ENCODE measurements at regions not wholly inside any gene's neighbourhood (a gene's known extent, or its start where the extent isn't known, plus 50 kb on each side); places are given as distances from the start of the nearest gene placed in this dataset.

DNA sequence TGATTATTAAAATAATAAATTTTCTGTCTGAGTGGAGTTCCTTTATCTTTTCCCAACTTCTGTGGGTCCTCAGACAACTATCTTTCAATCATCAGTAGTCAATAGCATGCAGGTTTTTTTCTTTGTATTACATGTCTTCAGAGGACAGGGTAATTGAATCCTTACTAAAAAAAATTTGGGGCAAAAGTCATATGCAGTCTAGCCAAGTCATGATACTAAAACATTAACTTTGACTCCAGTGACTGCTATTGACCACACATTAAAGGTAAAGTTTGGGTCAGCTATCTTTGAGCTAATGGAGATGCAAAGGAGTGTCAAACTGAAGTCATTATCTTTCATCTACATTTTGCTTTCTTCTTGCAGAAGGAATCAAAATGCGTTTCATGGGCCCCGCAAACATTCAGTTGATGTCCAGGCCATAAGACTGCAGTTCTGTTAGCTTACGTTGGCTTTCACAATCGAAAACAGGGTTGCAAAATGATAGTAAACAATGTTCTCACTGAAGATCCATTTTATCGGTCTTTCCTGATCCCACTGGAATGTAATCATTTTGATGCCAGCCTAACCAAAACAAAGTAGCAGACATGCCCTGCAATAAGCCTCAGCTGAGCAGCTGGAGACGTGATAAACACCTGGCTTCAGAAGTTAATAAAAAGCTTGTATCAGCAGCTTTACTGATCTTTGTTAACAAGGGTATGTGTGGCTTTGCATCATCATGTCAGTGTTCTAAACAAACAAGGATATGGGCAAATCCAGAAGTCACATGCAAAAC is 186.1 kb upstream of the PRLR start (continued):
- TF ChIP-seq ATF1 (CRISPR knock-in tag; IDR thresholded peaks at IDR 0.05) (no peak), HHEX (CRISPR knock-in tag; IDR thresholded peaks at IDR 0.05) (no peak), NR2C2 (CRISPR knock-in tag; IDR thresholded peaks at IDR 0.05; ENCODE audit: borderline replicate concordance) (peak; percentile 29; the same call in 1 of the 2 replicates), ZMYM3 (CRISPR knock-in tag; IDR thresholded peaks at IDR 0.05) (no peak), TEAD3 (CRISPR knock-in tag; optimal IDR thresholded peaks at IDR 0.05; ENCODE audit: borderline replicate concordance) (peak; percentile 10), ZBTB7A (CRISPR knock-in tag; IDR thresholded peaks at IDR 0.05) (no peak), ZNF746 (CRISPR knock-in tag; IDR thresholded peaks at IDR 0.05) (no peak), ELF4 (CRISPR knock-in tag; IDR thresholded peaks at IDR 0.05; ENCODE audit: borderline replicate concordance) (no peak), STAT5B (CRISPR knock-in tag; IDR thresholded peaks at IDR 0.05) (no peak), ZNF775 (CRISPR knock-in tag; IDR thresholded peaks at IDR 0.05; ENCODE audit: borderline replicate concordance) (no peak), NCOA1 (CRISPR knock-in tag; IDR thresholded peaks at IDR 0.05) (no peak), ZNF879 (CRISPR knock-in tag; IDR thresholded peaks at IDR 0.05) (no peak), ATF7 (IDR thresholded peaks at IDR 0.05) (no peak), ATF7 (CRISPR knock-in tag; IDR thresholded peaks at IDR 0.05) (no peak), ZNF354B (CRISPR knock-in tag; IDR thresholded peaks at IDR 0.05) (no peak), MAFK (conservative IDR thresholded peaks at IDR 0.05 in 1 of 2, IDR thresholded peaks at IDR 0.05 in 1 of 2; ENCODE audit: low read length in 2 of 2) (peak; percentile 42 to 55; a peak in 2 of 4 replicates), MXD4 (CRISPR knock-in tag; IDR thresholded peaks at IDR 0.05) (no peak), ZNF557 (CRISPR knock-in tag; IDR thresholded peaks at IDR 0.05) (no peak)
- TF ChIP-seq, protein P1, sequence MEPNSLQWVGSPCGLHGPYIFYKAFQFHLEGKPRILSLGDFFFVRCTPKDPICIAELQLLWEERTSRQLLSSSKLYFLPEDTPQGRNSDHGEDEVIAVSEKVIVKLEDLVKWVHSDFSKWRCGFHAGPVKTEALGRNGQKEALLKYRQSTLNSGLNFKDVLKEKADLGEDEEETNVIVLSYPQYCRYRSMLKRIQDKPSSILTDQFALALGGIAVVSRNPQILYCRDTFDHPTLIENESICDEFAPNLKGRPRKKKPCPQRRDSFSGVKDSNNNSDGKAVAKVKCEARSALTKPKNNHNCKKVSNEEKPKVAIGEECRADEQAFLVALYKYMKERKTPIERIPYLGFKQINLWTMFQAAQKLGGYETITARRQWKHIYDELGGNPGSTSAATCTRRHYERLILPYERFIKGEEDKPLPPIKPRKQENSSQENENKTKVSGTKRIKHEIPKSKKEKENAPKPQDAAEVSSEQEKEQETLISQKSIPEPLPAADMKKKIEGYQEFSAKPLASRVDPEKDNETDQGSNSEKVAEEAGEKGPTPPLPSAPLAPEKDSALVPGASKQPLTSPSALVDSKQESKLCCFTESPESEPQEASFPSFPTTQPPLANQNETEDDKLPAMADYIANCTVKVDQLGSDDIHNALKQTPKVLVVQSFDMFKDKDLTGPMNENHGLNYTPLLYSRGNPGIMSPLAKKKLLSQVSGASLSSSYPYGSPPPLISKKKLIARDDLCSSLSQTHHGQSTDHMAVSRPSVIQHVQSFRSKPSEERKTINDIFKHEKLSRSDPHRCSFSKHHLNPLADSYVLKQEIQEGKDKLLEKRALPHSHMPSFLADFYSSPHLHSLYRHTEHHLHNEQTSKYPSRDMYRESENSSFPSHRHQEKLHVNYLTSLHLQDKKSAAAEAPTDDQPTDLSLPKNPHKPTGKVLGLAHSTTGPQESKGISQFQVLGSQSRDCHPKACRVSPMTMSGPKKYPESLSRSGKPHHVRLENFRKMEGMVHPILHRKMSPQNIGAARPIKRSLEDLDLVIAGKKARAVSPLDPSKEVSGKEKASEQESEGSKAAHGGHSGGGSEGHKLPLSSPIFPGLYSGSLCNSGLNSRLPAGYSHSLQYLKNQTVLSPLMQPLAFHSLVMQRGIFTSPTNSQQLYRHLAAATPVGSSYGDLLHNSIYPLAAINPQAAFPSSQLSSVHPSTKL (CRISPR knock-in tag; IDR thresholded peaks at IDR 0.05), result peak; percentile 53; the same call in 1 of the 2 replicates
- TF ChIP-seq, protein P2, sequence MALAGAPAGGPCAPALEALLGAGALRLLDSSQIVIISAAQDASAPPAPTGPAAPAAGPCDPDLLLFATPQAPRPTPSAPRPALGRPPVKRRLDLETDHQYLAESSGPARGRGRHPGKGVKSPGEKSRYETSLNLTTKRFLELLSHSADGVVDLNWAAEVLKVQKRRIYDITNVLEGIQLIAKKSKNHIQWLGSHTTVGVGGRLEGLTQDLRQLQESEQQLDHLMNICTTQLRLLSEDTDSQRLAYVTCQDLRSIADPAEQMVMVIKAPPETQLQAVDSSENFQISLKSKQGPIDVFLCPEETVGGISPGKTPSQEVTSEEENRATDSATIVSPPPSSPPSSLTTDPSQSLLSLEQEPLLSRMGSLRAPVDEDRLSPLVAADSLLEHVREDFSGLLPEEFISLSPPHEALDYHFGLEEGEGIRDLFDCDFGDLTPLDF (CRISPR knock-in tag; IDR thresholded peaks at IDR 0.05), result no peak
- TF ChIP-seq, protein P3, sequence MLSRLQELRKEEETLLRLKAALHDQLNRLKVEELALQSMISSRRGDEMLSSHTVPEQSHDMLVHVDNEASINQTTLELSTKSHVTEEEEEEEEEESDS (CRISPR knock-in tag; IDR thresholded peaks at IDR 0.05; ENCODE audit: borderline replicate concordance), result no peak
- TF ChIP-seq, protein P4, sequence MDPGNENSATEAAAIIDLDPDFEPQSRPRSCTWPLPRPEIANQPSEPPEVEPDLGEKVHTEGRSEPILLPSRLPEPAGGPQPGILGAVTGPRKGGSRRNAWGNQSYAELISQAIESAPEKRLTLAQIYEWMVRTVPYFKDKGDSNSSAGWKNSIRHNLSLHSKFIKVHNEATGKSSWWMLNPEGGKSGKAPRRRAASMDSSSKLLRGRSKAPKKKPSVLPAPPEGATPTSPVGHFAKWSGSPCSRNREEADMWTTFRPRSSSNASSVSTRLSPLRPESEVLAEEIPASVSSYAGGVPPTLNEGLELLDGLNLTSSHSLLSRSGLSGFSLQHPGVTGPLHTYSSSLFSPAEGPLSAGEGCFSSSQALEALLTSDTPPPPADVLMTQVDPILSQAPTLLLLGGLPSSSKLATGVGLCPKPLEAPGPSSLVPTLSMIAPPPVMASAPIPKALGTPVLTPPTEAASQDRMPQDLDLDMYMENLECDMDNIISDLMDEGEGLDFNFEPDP (CRISPR knock-in tag; conservative IDR thresholded peaks at IDR 0.05), result no peak
- TF ChIP-seq, protein P5, sequence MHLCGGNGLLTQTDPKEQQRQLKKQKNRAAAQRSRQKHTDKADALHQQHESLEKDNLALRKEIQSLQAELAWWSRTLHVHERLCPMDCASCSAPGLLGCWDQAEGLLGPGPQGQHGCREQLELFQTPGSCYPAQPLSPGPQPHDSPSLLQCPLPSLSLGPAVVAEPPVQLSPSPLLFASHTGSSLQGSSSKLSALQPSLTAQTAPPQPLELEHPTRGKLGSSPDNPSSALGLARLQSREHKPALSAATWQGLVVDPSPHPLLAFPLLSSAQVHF (CRISPR knock-in tag; IDR thresholded peaks at IDR 0.05), result no peak

Data from HepG2 (cell line).